GM19463 (cell line): ENCODE measurements at regions not wholly inside any gene's neighbourhood (a gene's known extent, or its start where the extent isn't known, plus 50 kb on each side); places are given as distances from the start of the nearest gene placed in this dataset.

Source experiments
- ATAC-seq: cut with Tn5 transposase; IDR thresholded peaks from one replicate; pipeline ENCODE4 v1.9.1; 2021; ENCODE audit warnings: mild to moderate bottlenecking, moderate library complexity; ENCODE audit not compliant: unreplicated experiment

DNA sequence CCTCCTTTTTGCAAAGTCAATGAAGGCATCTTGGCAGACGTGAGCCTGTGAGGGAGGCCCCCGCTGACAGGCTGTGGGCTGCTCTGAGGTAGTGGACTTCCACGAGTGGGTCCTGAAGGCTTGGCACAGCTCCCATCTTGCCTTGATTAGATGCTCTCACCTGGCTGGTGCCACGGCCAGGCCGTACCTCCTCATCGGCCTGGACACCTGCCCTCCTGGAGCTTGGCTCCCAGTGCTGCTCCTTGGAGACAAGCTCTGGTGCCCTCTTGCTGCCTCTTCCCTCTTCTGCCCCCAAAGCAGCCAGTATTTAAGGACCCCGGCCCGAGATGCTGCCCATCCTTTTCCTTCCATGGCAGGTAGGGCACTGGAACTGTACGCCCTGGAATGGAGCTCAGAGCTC is 93.5 kb downstream of the ERMARD start:
- no peak for ATAC-seq

DNA sequence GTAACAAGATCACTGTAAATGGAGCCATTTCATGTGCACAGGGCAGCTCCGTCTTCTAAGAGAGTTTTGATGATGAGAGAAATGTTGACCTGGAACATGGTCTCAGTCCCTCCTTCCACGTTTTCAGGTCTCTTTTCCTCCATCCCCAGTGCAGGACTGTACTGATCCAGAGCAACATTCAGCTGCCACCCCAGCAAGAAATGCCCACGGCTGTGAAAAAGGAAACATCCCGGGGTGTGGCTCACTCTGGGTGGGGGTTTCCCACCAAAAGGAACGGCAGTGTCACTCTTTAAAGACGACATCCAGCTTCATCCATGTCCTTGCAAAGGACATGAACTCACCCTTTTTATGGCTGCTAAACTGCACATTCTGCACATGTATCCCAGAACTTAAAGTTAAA is 92.6 kb downstream of the ERMARD start:
- ATAC-seq = no peak

DNA sequence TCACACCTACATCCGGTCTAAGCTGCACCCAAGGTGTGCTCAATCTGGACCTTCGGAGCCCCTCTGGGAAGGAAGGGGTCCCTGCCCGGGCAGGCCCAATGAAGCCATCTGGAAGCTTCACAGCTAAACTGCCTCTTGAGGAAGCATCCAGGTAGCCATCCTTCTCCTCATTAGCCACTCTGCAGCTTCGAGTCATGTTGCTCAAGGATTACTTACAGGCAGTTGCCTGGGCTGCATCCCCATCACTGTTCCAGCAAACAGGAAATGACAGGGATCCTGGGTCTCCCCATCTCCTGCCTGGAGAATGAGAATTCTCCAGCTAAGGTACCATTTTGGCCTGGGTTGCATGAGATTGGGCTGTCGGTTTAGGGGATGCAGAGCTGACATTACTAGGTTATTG is 91.7 kb downstream of the ERMARD start:
- ATAC-seq = no peak

DNA sequence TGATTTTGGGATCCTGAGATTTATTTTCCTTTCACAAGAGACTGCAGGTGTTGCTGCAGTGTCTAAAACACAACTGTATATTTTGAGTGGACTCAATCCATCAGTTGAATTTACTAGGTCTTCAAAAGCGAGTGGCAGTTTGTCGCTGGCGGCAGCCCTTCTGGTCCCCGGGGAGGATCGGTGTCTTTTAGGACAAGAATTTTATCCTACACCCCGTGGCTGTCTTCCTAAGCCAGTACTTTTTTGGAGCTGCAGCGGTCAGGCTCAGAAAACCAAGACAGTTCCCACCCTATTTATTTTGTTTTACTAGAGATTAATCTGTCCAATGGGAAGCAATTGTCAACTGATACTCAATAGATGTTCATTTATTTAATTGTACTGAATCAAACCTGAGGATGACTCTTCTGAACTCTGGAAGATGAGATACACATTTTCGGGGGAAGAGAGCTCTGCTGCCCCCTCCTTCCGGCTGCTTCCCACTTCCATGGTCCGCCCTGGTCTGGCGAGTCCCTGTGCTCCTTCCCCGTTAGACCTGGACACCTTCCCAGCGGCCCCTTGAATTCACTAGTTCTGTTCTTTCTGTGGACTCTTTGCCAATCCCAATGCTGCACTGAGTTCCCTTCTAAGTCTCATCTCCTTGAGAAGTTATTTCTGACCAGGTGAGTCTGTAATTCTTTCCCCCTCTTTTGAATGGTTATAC is 90.6 kb downstream of the ERMARD start:
- ATAC-seq = no peak

DNA sequence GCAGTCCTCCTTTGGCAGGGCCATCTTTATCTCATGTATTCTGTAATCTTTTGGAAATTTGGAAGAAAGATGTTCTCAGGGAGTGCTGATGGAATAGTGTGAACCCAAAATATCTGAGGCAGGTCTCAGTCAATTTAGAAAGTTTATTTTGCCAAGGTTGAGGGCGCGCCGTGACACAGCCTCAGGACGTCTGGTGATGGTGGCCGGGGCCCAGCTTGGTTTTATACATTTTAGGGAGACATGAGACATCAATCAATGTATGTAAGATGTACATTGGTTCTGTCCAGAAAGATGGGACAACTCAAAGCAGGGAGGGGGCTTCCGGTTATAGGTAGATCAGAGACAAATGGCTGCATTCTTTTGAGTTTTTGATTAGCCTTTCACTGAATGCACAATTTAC is 89.8 kb downstream of the ERMARD start:
- ATAC-seq = no peak

DNA sequence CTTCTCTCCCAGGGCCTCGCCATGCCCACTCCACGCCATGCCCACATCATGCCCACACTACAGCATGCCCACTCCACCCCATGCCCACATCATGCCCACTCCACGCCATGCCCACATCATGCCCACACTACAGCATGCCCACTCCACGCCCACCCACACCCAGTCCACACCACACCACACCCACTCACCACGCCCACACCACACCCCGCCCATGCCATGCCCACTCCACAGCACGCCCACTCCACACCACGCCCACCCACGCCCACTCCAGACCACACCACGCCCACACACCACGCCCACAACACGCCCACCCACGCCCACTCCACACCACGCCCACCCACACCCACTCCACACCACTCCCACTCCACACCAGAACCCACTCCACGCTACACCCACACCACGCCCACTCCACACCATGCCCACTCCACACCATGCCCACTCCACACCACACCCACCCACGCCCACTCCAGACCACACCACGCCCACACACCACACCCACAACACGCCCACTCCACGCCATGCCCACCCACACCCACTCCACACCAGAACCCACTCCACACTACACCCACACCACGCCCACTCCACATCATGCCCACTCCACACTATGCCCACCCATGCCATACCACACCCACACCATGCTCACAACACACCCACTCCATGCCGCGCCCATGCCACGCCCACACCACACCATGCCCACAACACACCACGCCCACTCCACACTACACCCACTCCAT is 88.6 kb downstream of the ERMARD start:
- ATAC-seq = no peak

DNA sequence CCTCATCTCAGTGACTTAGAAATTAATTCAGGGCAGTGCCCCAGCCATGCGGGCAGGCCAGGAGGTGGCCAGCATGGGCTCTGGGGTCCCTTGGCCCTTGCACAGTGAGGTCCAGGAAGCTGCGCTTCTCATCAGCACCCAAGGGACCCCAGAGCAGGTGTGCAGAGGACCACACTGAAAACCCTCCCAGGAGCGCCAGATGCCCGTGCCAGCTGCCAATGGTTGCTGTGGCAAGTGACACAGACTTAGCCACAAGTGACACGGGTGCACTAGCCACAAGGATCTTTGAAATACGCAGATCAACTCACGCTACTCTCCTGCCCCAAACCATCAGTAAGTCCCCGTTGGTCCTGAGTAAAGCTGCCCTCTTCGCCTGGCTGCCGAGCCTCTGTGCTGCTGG is 88.1 kb downstream of the ERMARD start:
- no peak for ATAC-seq

DNA sequence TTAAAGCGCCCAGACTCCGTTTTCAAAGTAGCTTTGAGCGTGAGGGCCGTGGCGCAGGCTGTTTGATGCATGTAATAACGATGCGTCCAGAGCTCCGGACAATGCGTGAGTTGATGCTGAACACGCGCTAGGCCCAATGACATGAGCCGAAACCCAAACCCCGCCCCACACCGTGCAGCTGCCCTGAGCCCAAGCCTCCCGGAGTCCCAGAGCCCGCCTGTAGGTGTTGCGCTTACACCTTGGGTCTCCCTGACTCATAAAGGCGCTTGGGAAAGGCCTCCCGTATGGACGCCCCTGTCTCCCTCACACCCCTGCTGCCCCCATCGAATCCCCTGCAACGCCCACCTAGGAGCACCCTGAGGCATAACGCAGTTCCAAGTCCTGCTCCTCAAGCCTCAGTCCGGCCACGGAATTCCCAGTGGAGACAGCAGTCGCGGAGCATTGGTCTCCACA is 87.6 kb downstream of the ERMARD start:
- no peak for ATAC-seq

DNA sequence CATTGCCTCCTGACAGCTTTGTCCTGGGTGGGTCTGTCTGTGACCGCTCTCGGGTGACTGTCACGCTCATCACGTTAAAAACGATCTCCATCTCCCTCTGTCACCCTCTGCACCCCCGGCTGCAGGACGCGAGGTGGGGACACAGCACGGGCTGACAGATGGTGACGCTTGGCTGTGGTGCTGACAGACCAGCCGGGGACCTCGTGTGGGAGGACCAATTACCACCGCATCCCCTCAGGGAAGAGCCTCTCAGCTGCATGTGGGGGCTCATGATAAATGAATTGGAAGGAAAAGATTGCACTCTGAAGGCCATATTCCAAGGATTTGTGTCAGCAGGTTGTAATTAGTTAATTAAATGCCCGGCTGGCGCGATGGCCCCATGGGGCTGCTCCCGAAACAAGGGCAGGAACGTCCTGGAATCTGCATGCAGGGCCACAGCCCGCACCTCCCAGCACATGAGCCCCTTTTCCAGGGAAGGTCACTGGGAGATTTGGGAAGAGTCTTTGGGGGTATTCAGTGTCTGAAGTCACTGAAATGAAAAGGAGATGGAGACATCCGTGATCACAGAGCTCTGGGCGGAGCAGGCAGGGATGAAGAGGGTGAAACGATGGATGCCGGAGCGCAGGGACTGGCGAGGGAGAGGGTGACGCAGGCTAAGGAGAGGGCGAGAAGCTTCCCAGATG is 87.1 kb downstream of the ERMARD start:
- no peak for ATAC-seq

DNA sequence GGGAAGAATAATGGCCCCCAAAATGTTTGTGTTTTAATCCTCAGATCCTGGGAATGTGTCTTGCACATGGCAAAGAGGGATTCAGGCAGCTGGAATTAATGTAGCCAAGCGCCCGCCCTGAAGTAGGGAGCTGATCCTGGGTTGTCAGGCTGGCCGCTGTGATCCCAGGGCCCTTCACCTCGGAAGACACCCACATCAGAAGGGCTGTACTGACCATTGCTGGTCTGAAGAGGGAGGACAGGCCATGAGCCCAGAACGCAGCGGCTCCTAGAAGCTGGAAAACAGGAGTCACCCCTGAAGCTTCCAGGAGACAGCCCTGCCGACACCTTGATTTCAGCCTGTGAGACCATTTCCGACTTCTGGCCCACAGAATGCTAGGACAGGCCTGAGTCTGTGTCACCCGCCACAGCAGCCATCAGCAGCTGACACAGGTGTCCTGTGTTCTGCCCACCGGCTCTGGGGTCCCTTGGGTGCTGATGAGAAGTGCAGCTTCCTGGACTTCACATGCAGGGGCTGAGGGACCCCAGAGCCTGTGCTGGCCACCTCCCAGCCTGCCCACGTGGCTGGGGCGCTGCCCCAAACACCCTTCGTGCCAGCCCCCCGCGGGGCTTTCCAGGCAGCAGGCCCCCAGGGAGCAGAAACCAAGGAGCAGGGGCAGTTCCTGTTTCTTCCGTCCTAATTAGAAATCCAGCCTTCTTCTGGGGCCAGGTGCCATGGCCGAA is 86.3 kb downstream of the ERMARD start:
- no peak for ATAC-seq

DNA sequence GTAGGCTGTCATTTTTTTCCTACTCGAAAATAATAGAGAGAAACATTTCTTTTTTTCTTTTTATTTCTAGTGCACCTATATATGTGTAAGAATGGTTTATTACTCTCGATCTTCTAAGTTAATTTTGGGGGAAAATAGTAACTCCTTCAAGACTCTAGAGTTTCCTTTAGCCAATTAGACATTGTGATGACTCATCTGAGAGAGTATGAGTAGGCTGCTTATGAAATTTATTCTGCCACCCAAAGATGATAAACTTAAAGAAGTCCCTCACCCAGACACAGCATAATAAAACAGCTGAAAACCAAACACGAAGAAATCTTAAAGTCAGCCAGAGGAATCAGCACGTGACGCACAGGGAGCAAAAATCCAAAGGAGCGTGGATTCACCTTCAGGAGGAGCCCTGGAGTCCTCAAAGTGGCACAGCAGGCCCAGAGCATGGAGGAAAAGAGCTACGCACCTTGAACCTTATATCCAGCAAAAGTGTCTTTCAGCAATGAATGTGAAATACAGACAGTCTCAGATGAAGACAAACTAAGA is 81.9 kb downstream of the ERMARD start:
- ATAC-seq = no peak

DNA sequence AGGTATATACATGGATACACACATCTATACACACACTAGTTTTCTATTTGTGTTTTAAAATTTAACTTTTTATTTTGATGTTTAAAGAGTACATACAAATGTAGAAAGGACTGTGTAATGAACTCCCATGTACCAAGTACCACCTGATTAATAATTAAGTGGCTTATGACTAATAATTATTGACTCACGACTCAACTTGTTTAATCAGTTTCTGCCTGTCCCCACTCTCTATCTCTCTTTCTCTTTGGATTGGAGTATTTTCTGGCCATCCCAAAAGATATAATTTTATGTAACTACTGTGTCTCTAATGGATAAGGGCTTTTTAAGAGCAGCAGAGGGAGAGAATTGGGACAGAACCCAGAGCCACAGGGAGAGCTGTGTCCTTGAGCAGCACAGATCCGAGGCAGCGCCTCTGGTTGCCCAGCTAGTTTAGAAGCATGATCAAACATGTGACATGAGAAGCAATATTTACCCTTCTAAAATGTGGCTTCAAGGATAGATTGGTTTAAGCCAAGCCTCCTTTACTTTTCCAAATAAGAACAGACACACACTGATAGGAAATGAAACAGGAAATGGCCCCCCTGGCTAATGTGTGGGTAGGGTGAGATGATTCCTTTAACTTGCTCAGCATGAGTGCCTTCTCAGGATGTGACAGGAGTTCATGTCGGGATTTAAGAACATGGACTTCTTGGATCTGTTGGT is 81.0 kb downstream of the ERMARD start:
- ATAC-seq = no peak

DNA sequence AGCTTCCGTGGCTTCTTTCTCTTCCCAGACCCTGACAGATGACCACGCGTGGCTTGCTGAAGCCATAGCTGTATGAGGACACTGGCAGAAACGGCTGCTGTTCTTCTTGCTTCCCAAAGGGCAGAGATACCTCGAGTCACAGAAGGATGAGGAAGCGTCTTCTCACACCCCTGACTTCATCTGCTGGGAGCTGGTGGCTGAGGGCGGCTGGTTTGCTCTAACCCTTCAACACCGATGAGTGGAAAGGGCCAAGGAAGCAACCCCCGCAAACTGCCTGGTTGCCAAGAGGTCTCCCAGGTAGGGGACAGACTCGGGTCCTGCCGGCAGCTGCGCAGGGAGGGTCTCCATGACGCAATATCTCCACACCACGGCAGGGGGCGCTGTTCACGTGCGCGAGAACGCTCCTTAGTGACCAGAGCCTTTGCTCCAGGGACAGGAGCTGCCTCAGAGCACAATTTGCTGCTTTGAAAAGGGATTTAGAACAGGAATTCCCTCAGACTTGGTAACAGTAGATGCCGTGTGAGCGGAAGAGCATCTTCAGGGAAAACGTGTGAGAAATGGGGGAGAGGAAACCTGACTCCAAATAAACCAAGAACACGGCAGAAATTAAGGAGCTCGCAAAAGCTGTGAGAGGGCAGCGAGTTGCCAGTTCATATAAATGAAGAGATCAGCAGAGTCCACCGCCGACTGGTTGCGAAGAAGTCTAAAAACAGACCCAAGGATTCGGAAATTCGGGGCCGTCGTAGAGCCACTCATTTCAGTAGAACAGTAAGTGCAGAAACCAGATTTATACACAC is 80.2 kb downstream of the ERMARD start:
- peak; percentile 61 for ATAC-seq
